LNCaP clone FGC (cell line): ENCODE measurements at regions not wholly inside any gene's neighbourhood (a gene's known extent, or its start where the extent isn't known, plus 50 kb on each side); places are given as distances from the start of the nearest gene placed in this dataset.

Experiments used
- DNase-seq: peaks from one replicate; pipeline ENCODE4 v3.0.0-alpha.2; 2011; ENCODE audit warnings: low read depth
- H3K4me3 ChIP-seq: 2 replicates; pipeline ENCODE4 v1.5.1; 2011; ENCODE audit warnings: mild to moderate bottlenecking, low read depth, low read length, control low read depth
- CTCF ChIP-seq: IDR thresholded peaks from 2 replicates; pipeline ENCODE4 v1.5.1; 2012; ENCODE audit warnings: mild to moderate bottlenecking; ENCODE audit not compliant: control insufficient read depth, insufficient read depth; ENCODE audit errors: extremely low read depth

- TF ChIP-seq CTCF, result no peak
- H3K4me3 ChIP-seq, result no peak overlapping the region
- DNase-seq, result no peak
Observed at GRCh38 chrX:51406688-51407519, 74.3 kb downstream of the NUDT10 start.

DNA sequence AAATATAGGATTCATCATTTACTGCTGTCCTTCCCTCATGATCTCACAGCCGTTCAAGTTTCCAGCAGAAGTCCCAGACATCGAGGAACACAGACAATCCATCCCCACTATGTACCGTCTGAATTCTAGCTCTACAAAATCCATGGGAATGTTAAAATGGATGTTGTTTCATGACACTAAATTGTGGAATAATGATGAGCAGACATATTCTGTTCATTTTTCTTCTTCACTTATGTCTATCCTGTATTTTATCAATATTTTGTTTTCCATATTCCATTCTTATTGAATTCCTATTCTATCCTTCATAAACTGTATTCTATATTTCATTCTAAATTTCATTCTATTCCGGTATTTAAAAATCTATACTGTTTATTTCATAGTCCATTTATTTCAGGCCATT, 71.8 kb downstream of the NUDT10 start:
- DNase-seq, result no peak
- TF ChIP-seq CTCF, result no peak
- H3K4me3 ChIP-seq, result no peak overlapping the region

- no peak for DNase-seq
- no peak for TF ChIP-seq CTCF
- H3K4me3 ChIP-seq, result no peak overlapping the region
Observed at GRCh38 chrX:51395810-51396728, 63.4 kb downstream of the NUDT10 start.

- no peak overlapping the region for H3K4me3 ChIP-seq
- TF ChIP-seq CTCF, result no peak
- no peak for DNase-seq
Observed at GRCh38 chrX:51395480-51395809, 62.8 kb downstream of the NUDT10 start.
